GM12878 (cell line): ENCODE measurements at regions not wholly inside any gene's neighbourhood (a gene's known extent, or its start where the extent isn't known, plus 50 kb on each side); places are given as distances from the start of the nearest gene placed in this dataset.

ENCODE experiments used
- ATAC-seq: fragments of 200-7000 bp; cut with Tn5 transposase; 3 replicates; pipeline ENCODE4 v1.9.1; 2020; ENCODE audit warnings: mild to moderate bottlenecking, moderate library complexity
- BruUV-seq: library from RNA; stranded (reverse); fragments of 400-500 nt; replicated peaks from 2 replicates; lab custom pipeline; 2021; lab: Mats Ljungman, UMichigan
- CTCF ChIA-PET: fragments of 300-600 bp; sonication (Branson Sonifier 250); formaldehyde crosslinking; extraction: SDS; loops from one replicate; lab custom pipeline; 2021; ENCODE audit warnings: inconsistent platforms; lab: Yijun Ruan, JAX
- POLR2A ChIA-PET: fragments of 350-600 bp; formaldehyde crosslinking; extraction: SDS; loops from one replicate; lab custom pipeline; 2021; ENCODE audit warnings: inconsistent platforms; lab: Charles Lee
- RAD21 ChIA-PET: fragments of 300-600 bp; sonication (Branson Sonifier 250); formaldehyde crosslinking; loops from one replicate; lab custom pipeline; 2023; ENCODE audit warnings: antibody characterized with exemption; ENCODE audit not compliant: unreplicated experiment; lab: Charles Lee
- SMC1A ChIA-PET: fragments of 300-600 bp; sonication (Branson Sonifier 250); formaldehyde crosslinking; loops from one replicate; lab custom pipeline; 2023; ENCODE audit not compliant: unreplicated experiment, uncharacterized antibody; lab: Charles Lee
- DNase-seq: peaks from one replicate; pipeline ENCODE4 v3.0.0-alpha.2; 2011; ENCODE audit warnings: low read depth, low spot score
- FAIRE-seq: peaks from 3 replicates; lab custom pipeline; 2011; peaks lifted over from hg19 to GRCh38; lab: Jason Lieb, UNC
- H2AFZ ChIP-seq: 2 replicates; pipeline ENCODE4 v1.6.0; 2011; ENCODE audit warnings: low read depth, low read length, control low read depth; ENCODE audit not compliant: control insufficient read depth
- H3K27ac ChIP-seq: 2 replicates; pipeline ENCODE4 v1.5.1; 2011; ENCODE audit warnings: control low read depth; ENCODE audit not compliant: control insufficient read depth, insufficient read depth
- H3K27me3 ChIP-seq, 2 experiments: replicated peaks in 1 of 2; 2 replicates each; pipeline versions ENCODE4 v1.6.0 to v1.6.1; 2011; ENCODE audit warnings: low read length in 1 of 2; ENCODE audit not compliant: control insufficient read depth in 2 of 2, insufficient read depth in 2 of 2
- H3K36me3 ChIP-seq, 2 experiments: 2 replicates each; pipeline ENCODE4 v1.5.1; 2011; ENCODE audit warnings: low read length in 1 of 2; ENCODE audit not compliant: control insufficient read depth in 2 of 2, insufficient read depth in 2 of 2
- H3K4me1 ChIP-seq: 2 replicates; pipeline ENCODE4 v1.6.1; 2011; ENCODE audit warnings: mild to moderate bottlenecking, low read length, moderate library complexity, mixed read lengths; ENCODE audit not compliant: control insufficient read depth, insufficient read depth
- H3K4me2 ChIP-seq: 2 replicates; pipeline ENCODE4 v1.6.0; 2011; ENCODE audit warnings: control low read depth; ENCODE audit not compliant: control insufficient read depth, insufficient read depth
- H3K4me3 ChIP-seq: fragments of 200-600 bp; sonication (generic); 2 replicates; pipeline ENCODE4 v1.5.1; 2016
- H3K79me2 ChIP-seq: 2 replicates; pipeline ENCODE4 v1.6.0; 2011; ENCODE audit warnings: low read length; ENCODE audit not compliant: control insufficient read depth, insufficient read depth
- H3K9ac ChIP-seq: 2 replicates; pipeline ENCODE4 v1.8.0; 2011; ENCODE audit warnings: low read length, control low read depth, mixed read lengths; ENCODE audit not compliant: control insufficient read depth, insufficient read depth
- H3K9me3 ChIP-seq: replicated peaks from 3 replicates; pipeline ENCODE4 v1.5.1; 2011; ENCODE audit warnings: mild to moderate bottlenecking, low read length; ENCODE audit not compliant: control insufficient read depth, insufficient read depth
- H4K20me1 ChIP-seq: 2 replicates; pipeline ENCODE4 v1.6.0; 2011; ENCODE audit not compliant: control insufficient read depth, insufficient read depth
- ASH2L ChIP-seq: fragments of 300-600, 200-600 bp; sonication (generic); IDR thresholded peaks from 2 replicates; pipeline ENCODE4 v1.6.1; 2017; ENCODE audit warnings: low read depth, mild to moderate bottlenecking, borderline replicate concordance
- ATF7 ChIP-seq: fragments of 450-650 bp; IDR thresholded peaks from 2 replicates; pipeline ENCODE4 v1.6.1; 2016; ENCODE audit warnings: low read depth, mild to moderate bottlenecking
- BCL11A ChIP-seq: IDR thresholded peaks from 2 replicates; pipeline ENCODE4 v1.6.1; 2011; ENCODE audit warnings: low read depth, low read length
- BCL3 ChIP-seq: IDR thresholded peaks from 2 replicates; pipeline ENCODE4 v1.6.1; 2011; ENCODE audit warnings: borderline replicate concordance, low read depth, mild to moderate bottlenecking, moderate library complexity, low read length; ENCODE audit not compliant: insufficient read depth, poor library complexity, severe bottlenecking
- EP300 ChIP-seq, 2 experiments: fragments of 150-350 bp in 1 of 2; IDR thresholded peaks; 2 replicates each; pipeline ENCODE4 v1.6.1; 2011 to 2012; ENCODE audit warnings: low read depth in 2 of 2, low read length in 2 of 2, borderline replicate concordance in 1 of 2, improper control_type of control experiment in 1 of 2, inconsistent platforms in 1 of 2; ENCODE audit not compliant: control insufficient read depth in 1 of 2
- JUNB ChIP-seq: IDR thresholded peaks from 2 replicates; pipeline ENCODE4 v1.6.1; 2016; ENCODE audit warnings: antibody characterized with exemption, mild to moderate bottlenecking
- KLF5 ChIP-seq: fragments of 450-650 bp; IDR thresholded peaks from 2 replicates; pipeline ENCODE4 v1.6.1; 2014; ENCODE audit warnings: mild to moderate bottlenecking; ENCODE audit not compliant: partially characterized antibody
- MEF2A ChIP-seq: IDR thresholded peaks from 2 replicates; pipeline ENCODE4 v1.6.1; 2011; ENCODE audit warnings: low read depth, mild to moderate bottlenecking, low read length, moderate library complexity; ENCODE audit not compliant: insufficient read depth
- MTA3 ChIP-seq: IDR thresholded peaks from 2 replicates; pipeline ENCODE4 v1.6.1; 2012; ENCODE audit warnings: low read length, inconsistent platforms, borderline replicate concordance
- NR2C1 ChIP-seq: fragments of 450-650 bp; IDR thresholded peaks from 2 replicates; pipeline ENCODE4 v1.6.1; 2017; ENCODE audit warnings: antibody characterized with exemption, mild to moderate bottlenecking, moderate library complexity
- NR2F1 ChIP-seq: fragments of 450-650 bp; conservative IDR thresholded peaks from 2 replicates; pipeline ENCODE4 v1.6.1; 2017; ENCODE audit warnings: mild to moderate bottlenecking
- SMAD1 ChIP-seq: fragments of 450-650 bp; IDR thresholded peaks from 2 replicates; pipeline ENCODE4 v1.6.1; 2018; ENCODE audit warnings: mild to moderate bottlenecking, low read depth; ENCODE audit not compliant: partially characterized antibody
- SPI1 ChIP-seq: IDR thresholded peaks from 2 replicates; pipeline ENCODE4 v1.6.1; 2011; ENCODE audit warnings: low read depth, mild to moderate bottlenecking, low read length, moderate library complexity, borderline replicate concordance; ENCODE audit not compliant: insufficient read depth
- YBX1 ChIP-seq: fragments of 450-650 bp; IDR thresholded peaks from 2 replicates; pipeline ENCODE4 v1.6.1; 2016; ENCODE audit warnings: antibody characterized with exemption
- WGBS: methylation state at CpG from one replicate; pipeline ENCODE4 v1.1.6; 2016; ENCODE audit warnings: low lambda C conversion rate; ENCODE audit not compliant: insufficient replicate concordance, insufficient coverage; ENCODE audit errors: missing lambda C conversion rate; 5-methylcytosine and 5-hydroxymethylcytosine counted together
- in situ Hi-C: fragments of 300-500 bp; cut with MboI; formaldehyde crosslinking; loops from 9 replicates; pipeline ENCODE4 v1.14.3; 2018; ENCODE audit warnings: mixed read lengths
- intact Hi-C: fragments of 100-400 bp; cut with micrococcal nuclease; formaldehyde crosslinking; loops from one replicate; pipeline ENCODE4 v1.14.2; 2022; ENCODE audit not compliant: unreplicated experiment
- TF ChIP-seq, protein P1 (sequence below): fragments of 450-650 bp; conservative IDR thresholded peaks from 2 replicates; pipeline ENCODE4 v1.6.1; 2017; ENCODE audit warnings: mild to moderate bottlenecking, moderate library complexity
- TF ChIP-seq, protein P2 (sequence below): fragments of 450-650 bp; IDR thresholded peaks from 2 replicates; pipeline ENCODE4 v1.6.1; 2017; ENCODE audit warnings: mild to moderate bottlenecking

DNA sequence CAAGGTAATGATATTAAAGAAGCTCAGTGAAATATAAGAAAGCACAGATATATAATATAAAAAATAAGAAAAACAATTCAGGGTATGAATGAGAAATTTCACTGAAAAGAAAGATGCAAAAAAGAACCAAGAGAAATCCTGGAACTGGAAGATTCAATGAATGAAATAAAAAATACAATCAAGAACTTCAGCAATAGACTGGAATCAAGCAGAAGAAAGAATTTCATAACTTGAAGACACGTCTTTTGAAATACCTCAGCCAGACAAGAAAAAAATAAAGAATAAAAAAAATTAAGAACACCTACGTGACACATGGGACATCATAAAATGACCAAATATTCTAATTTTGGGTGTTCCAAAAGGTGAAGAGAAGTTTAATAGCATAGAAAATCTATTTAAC lies 104.6 kb upstream of the NEO1 start (continued):
- no peak for TF ChIP-seq EP300 (IDR thresholded peaks at IDR 0.05; ENCODE audit: borderline replicate concordance in 1 of 2, control insufficient read depth in 1 of 2, low read depth in 2 of 2, low read length in 2 of 2)

DNA sequence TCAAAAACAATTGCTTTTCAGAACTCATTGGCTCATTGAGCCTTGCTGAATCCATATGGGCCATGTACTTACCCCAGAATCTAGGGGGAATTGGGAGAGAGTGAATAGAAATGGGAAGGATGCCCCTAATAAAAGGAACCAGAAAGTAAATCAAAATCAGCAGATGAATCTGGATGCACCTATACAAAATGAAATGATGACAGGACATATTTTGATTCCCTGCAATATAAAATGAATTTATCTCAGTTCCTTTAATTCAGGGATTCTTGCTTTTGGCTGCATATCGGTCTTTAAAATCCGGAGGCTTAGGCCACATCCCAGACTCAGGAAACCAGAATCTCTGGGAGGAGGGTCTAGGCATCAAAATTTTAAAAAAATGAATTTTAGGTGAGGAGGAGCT lies 107.7 kb upstream of the NEO1 start:
- Histone ChIP-seq H2AFZ (no peak overlapping the region), H3K9me3 (no peaks in the 10 kb centered on the region; the same call in 2 of the 3 replicates), H3K9ac (no peak overlapping the region), H3K27me3 (peaks cover 0 to 1% of the 10 kb centered on the region in 2 experiments; a peak in 1 of 4 replicates), H3K27ac (no peak overlapping the region), H3K4me1 (no peaks in the 10 kb centered on the region), H3K4me2 (no peak overlapping the region), H3K36me3 (no peaks in the 10 kb centered on the region), H4K20me1 (no peaks in the 10 kb centered on the region), H3K79me2 (no peaks in the 10 kb centered on the region), H3K4me3 (no peak overlapping the region)
- no peak for TF ChIP-seq BCL11A
- TF ChIP-seq ASH2L: no peak
- TF ChIP-seq SPI1: no peak
- TF ChIP-seq ATF7: no peak
- TF ChIP-seq KLF5: no peak
- no peak for TF ChIP-seq BCL3
- TF ChIP-seq, protein P1, sequence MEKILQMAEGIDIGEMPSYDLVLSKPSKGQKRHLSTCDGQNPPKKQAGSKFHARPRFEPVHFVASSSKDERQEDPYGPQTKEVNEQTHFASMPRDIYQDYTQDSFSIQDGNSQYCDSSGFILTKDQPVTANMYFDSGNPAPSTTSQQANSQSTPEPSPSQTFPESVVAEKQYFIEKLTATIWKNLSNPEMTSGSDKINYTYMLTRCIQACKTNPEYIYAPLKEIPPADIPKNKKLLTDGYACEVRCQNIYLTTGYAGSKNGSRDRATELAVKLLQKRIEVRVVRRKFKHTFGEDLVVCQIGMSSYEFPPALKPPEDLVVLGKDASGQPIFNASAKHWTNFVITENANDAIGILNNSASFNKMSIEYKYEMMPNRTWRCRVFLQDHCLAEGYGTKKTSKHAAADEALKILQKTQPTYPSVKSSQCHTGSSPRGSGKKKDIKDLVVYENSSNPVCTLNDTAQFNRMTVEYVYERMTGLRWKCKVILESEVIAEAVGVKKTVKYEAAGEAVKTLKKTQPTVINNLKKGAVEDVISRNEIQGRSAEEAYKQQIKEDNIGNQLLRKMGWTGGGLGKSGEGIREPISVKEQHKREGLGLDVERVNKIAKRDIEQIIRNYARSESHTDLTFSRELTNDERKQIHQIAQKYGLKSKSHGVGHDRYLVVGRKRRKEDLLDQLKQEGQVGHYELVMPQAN: no peak
- TF ChIP-seq, protein P2, sequence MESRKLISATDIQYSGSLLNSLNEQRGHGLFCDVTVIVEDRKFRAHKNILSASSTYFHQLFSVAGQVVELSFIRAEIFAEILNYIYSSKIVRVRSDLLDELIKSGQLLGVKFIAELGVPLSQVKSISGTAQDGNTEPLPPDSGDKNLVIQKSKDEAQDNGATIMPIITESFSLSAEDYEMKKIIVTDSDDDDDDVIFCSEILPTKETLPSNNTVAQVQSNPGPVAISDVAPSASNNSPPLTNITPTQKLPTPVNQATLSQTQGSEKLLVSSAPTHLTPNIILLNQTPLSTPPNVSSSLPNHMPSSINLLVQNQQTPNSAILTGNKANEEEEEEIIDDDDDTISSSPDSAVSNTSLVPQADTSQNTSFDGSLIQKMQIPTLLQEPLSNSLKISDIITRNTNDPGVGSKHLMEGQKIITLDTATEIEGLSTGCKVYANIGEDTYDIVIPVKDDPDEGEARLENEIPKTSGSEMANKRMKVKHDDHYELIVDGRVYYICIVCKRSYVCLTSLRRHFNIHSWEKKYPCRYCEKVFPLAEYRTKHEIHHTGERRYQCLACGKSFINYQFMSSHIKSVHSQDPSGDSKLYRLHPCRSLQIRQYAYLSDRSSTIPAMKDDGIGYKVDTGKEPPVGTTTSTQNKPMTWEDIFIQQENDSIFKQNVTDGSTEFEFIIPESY: no peak
- TF ChIP-seq NR2F1: no peak
- TF ChIP-seq YBX1: no peak
- TF ChIP-seq SMAD1: no peak
- no peak for TF ChIP-seq MEF2A
- no peak for TF ChIP-seq MTA3
- TF ChIP-seq JUNB: no peak
- no peak for TF ChIP-seq NR2C1
- ATAC-seq: no peak
- whole genome bisulfite sequencing: 58% methylated on average over 2 of the region's 2 CpGs
- intact Hi-C loops: no loop called here
- FAIRE-seq: no peak
- POLR2A ChIA-PET: no interaction called here
- RAD21 ChIA-PET: no interaction called here
- in situ Hi-C loops: no loop called here
- no TSS peak for BruUV-seq
- SMC1A ChIA-PET: no interaction called here
- DNase-seq: no peak
- CTCF ChIA-PET: no interaction called here
